ENCODE measurements at regions not wholly inside any gene's neighbourhood (a gene's known extent, or its start where the extent isn't known, plus 50 kb on each side); places are given as distances from the start of the nearest gene placed in this dataset.
"Not testable (repeated sequence)": the region's sequence is repeated elsewhere in the genome, so short reads cannot be mapped to it uniquely, and the experiment has no call there.

- no peaks in the 10 kb centered on the region for H3K79me2 ChIP-seq (ENCODE audit: control insufficient read depth, low read length)
- H3K36me3 ChIP-seq (ENCODE audit: control insufficient read depth, low read length) = no peaks in the 10 kb centered on the region
- no peak overlapping the region for H3K4me2 ChIP-seq (ENCODE audit: low read length)
- H4K20me1 ChIP-seq (ENCODE audit: control insufficient read depth, insufficient read depth, low read depth, low read length) = no peaks in the 10 kb centered on the region
- no peak for TF ChIP-seq EZH2phosphoT487 (IDR thresholded peaks at IDR 0.05; ENCODE audit: borderline replicate concordance, low read length)
- TF ChIP-seq CTCF (IDR thresholded peaks at IDR 0.05; ENCODE audit: low read depth, low read length, poor library complexity, severe bottlenecking) = no peak
- H3K4me1 ChIP-seq (ENCODE audit: control insufficient read depth, low read length) = no peaks in the 10 kb centered on the region
- H3K27ac ChIP-seq (ENCODE audit: low read depth, low read length) = no peak overlapping the region
- no peaks in the 10 kb centered on the region for H3K9me3 ChIP-seq (ENCODE audit: control insufficient read depth, insufficient read depth, low read length)
- H3K4me3 ChIP-seq (ENCODE audit: low read length) = no peak overlapping the region
- H3K27me3 ChIP-seq (ENCODE audit: control insufficient read depth, low read length) = peaks cover 4% of the 10 kb centered on the region; the same call in 1 of the 2 replicates
- H3F3A ChIP-seq (ENCODE audit: control insufficient read depth, insufficient read depth) = no peaks in the 10 kb centered on the region
- no peaks in the 10 kb centered on the region for H3K9me2 ChIP-seq (replicated peaks; ENCODE audit: control insufficient read depth, low read length)
These were observed 259.3 kb downstream of the S1PR1 start for GRCh38 chr1:101496109-101496508.

DNA sequence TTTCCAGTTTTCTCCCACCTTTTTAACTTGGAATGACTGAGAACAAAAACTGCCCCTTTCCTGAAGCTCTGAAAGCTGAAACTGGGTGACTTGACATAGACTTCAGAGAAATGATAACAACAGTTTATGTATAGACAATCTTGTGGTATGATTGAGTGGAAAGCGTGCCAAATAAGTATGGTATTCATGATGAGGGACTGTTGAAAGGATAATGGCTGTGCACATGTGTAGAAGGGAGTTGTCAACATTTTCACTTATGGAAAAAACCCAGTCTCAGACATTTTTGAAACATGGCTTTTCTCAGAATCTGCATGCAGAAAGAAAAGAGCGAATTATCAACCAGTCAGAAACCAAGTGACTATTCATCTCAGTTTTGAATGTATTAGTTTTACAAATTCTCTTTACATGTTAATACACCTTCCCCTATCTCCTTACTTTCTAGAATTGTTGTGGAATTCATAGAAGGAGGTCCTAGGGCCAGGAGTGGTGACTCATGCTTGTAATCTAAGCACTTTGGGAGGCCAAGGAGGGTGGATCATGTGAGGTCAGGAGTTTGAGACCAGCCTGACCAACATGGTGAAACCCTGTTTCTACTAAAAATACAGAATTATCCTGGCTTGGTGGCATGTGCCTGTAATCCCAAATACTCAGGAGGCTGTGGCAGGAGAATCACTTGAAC lies 261.2 kb downstream of the S1PR1 start:
- Histone ChIP-seq H3K27me3 (ENCODE audit: control insufficient read depth, low read length) (peaks cover 4% of the 10 kb centered on the region; the same call in 1 of the 2 replicates), H3K4me1 (ENCODE audit: control insufficient read depth, low read length) (no peaks in the 10 kb centered on the region), H3K9me3 (ENCODE audit: control insufficient read depth, insufficient read depth, low read length) (no peaks in the 10 kb centered on the region), H3K79me2 (ENCODE audit: control insufficient read depth, low read length) (no peaks in the 10 kb centered on the region), H4K20me1 (ENCODE audit: control insufficient read depth, insufficient read depth, low read depth, low read length) (no peaks in the 10 kb centered on the region), H3K27ac (ENCODE audit: low read depth, low read length) (no peak overlapping the region), H3K9me2 (replicated peaks; ENCODE audit: control insufficient read depth, low read length) (no peaks in the 10 kb centered on the region), H3K4me2 (ENCODE audit: low read length) (no peak overlapping the region), H3F3A (ENCODE audit: control insufficient read depth, insufficient read depth) (no peaks in the 10 kb centered on the region), H3K36me3 (ENCODE audit: control insufficient read depth, low read length) (no peaks in the 10 kb centered on the region), H3K4me3 (ENCODE audit: low read length) (no peak overlapping the region)
- TF ChIP-seq CTCF (IDR thresholded peaks at IDR 0.05; ENCODE audit: low read depth, low read length, poor library complexity, severe bottlenecking) (no peak), EZH2phosphoT487 (IDR thresholded peaks at IDR 0.05; ENCODE audit: borderline replicate concordance, low read length) (no peak)

GRCh38 chr1:101504106-101504505 lies 267.3 kb downstream of the S1PR1 start:
- H4K20me1 ChIP-seq (ENCODE audit: control insufficient read depth, insufficient read depth, low read depth, low read length); H3F3A ChIP-seq (ENCODE audit: control insufficient read depth, insufficient read depth); H3K27me3 ChIP-seq (ENCODE audit: control insufficient read depth, low read length); H3K9me3 ChIP-seq (ENCODE audit: control insufficient read depth, insufficient read depth, low read length); H3K4me2 ChIP-seq (ENCODE audit: low read length); H3K36me3 ChIP-seq (ENCODE audit: control insufficient read depth, low read length); H3K27ac ChIP-seq (ENCODE audit: low read depth, low read length); H3K4me3 ChIP-seq (ENCODE audit: low read length); H3K9me2 ChIP-seq (replicated peaks; ENCODE audit: control insufficient read depth, low read length); H3K4me1 ChIP-seq (ENCODE audit: control insufficient read depth, low read length); H3K79me2 ChIP-seq (ENCODE audit: control insufficient read depth, low read length): not testable (repeated sequence)

DNA sequence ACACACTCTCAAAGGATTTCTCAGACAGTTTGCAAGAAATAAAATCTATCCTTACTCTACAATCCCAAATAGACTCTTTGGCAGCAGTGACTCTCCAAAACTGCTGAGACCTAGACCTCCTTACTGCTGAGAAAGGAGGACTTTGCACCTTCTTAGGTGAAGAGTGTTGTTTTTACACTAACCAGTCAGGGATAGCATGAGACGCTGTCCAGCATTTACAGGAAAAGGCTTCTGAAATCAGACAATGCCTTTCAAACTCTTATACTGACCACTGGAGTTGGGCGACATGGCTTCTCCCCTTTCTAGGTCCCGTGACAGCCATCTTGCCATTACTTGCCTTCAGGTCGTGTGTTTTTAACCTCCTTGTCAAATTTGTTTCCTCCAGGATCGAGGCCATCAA lies 268.4 kb downstream of the S1PR1 start:
- not testable (repeated sequence) for H3K36me3 ChIP-seq (ENCODE audit: control insufficient read depth, low read length); H3K27ac ChIP-seq (ENCODE audit: low read depth, low read length); H3K4me1 ChIP-seq (ENCODE audit: control insufficient read depth, low read length); H3K79me2 ChIP-seq (ENCODE audit: control insufficient read depth, low read length); H3K9me2 ChIP-seq (replicated peaks; ENCODE audit: control insufficient read depth, low read length); H3K9me3 ChIP-seq (ENCODE audit: control insufficient read depth, insufficient read depth, low read length); H3K4me2 ChIP-seq (ENCODE audit: low read length); H3F3A ChIP-seq (ENCODE audit: control insufficient read depth, insufficient read depth); H3K4me3 ChIP-seq (ENCODE audit: low read length); H4K20me1 ChIP-seq (ENCODE audit: control insufficient read depth, insufficient read depth, low read depth, low read length)
- peaks cover 10% of the 10 kb centered on the region for H3K27me3 ChIP-seq (ENCODE audit: control insufficient read depth, low read length)

All from DOHH2 (cell line).